ENCODE measurements at regions not wholly inside any gene's neighbourhood (a gene's known extent, or its start where the extent isn't known, plus 50 kb on each side); places are given as distances from the start of the nearest gene placed in this dataset.
"Not testable (repeated sequence)": the region's sequence is repeated elsewhere in the genome, so short reads cannot be mapped to it uniquely, and the experiment has no call there.

- DNase-seq (ENCODE audit: low read depth, low spot score), result no peak
- POLR2A ChIA-PET, result interaction anchor here (0.6 kb wide), 1 partner anchor 388 kb away, joined by 3 read pairs; no protein-coding TSS in a partner anchor
- no peak overlapping the region for H3K4me3 ChIP-seq (ENCODE audit: low read depth, low read length)
- CTCF ChIA-PET, result no interaction called here
- TF ChIP-seq CTCF (IDR thresholded peaks at IDR 0.05; ENCODE audit: insufficient read depth, low read length, missing control alignments), result no peak
Observed at GRCh38 chr12:20003252-20003651, 365.1 kb upstream of the PDE3A start.

GRCh38 chr12:20004952-20005351 is 363.4 kb upstream of the PDE3A start:
- POLR2A ChIA-PET, result no interaction called here

GRCh38 chr12:20006871-20007730 is 361.2 kb upstream of the PDE3A start:
- POLR2A ChIA-PET, result no interaction called here
- no peak for DNase-seq (ENCODE audit: low read depth, low spot score)
- CTCF ChIA-PET, result interaction anchor here (0.6 to 1.3 kb wide), 2 partner anchors 19 to 213 kb away, joined by 3 to 4 read pairs; no protein-coding TSS in a partner anchor
- no peak overlapping the region for H3K4me3 ChIP-seq (ENCODE audit: low read depth, low read length)
- TF ChIP-seq CTCF (IDR thresholded peaks at IDR 0.05; ENCODE audit: insufficient read depth, low read length, missing control alignments), result no peak

More at GRCh38 chr12:20004952-20005351, 363.4 kb upstream of the PDE3A start:
- no peak overlapping the region for H3K4me3 ChIP-seq (ENCODE audit: low read depth, low read length)
- no peak for DNase-seq (ENCODE audit: low read depth, low spot score)
- CTCF ChIA-PET, result no interaction called here
- no peak for TF ChIP-seq CTCF (IDR thresholded peaks at IDR 0.05; ENCODE audit: insufficient read depth, low read length, missing control alignments)

GRCh38 chr12:20009965-20010364 is 358.4 kb upstream of the PDE3A start:
- DNase-seq (ENCODE audit: low read depth, low spot score); POLR2A ChIA-PET; H3K4me3 ChIP-seq (ENCODE audit: low read depth, low read length): not testable (repeated sequence)
- CTCF ChIA-PET, result interaction anchor here (0.6 kb wide), 1 partner anchor 615 kb away, joined by 3 read pairs; no protein-coding TSS in a partner anchor

GRCh38 chr12:20011200-20011599 is 357.1 kb upstream of the PDE3A start:
- no peak for TF ChIP-seq CTCF (IDR thresholded peaks at IDR 0.05; ENCODE audit: insufficient read depth, low read length, missing control alignments)
- no peak for DNase-seq (ENCODE audit: low read depth, low spot score)
- H3K4me3 ChIP-seq (ENCODE audit: low read depth, low read length), result no peak overlapping the region
- CTCF ChIA-PET, result interaction anchor here (0.9 kb wide), 1 partner anchor 254 kb away, joined by 3 read pairs; no protein-coding TSS in a partner anchor
- POLR2A ChIA-PET, result no interaction called here

GRCh38 chr12:20017802-20018201 is 350.5 kb upstream of the PDE3A start:
- CTCF ChIA-PET, result no interaction called here
- no peak for TF ChIP-seq CTCF (IDR thresholded peaks at IDR 0.05; ENCODE audit: insufficient read depth, low read length, missing control alignments)

More at GRCh38 chr12:20017802-20018201, 350.5 kb upstream of the PDE3A start:
- no peak for DNase-seq (ENCODE audit: low read depth, low spot score)
- no peak overlapping the region for H3K4me3 ChIP-seq (ENCODE audit: low read depth, low read length)
- POLR2A ChIA-PET, result no interaction called here
